HT1080 (cell line): ENCODE measurements at regions not wholly inside any gene's neighbourhood (a gene's known extent, or its start where the extent isn't known, plus 50 kb on each side); places are given as distances from the start of the nearest gene placed in this dataset.
A peak's percentile ranks its signal among the peaks of the same experiment; 100 is the strongest.

Experiments
- DNase-seq: peaks from one replicate; pipeline ENCODE4 v3.0.0-alpha.2; 2015; ENCODE audit warnings: low read depth

GRCh38 chr14:97912217-97912616, 1115.0 kb downstream of the VRK1 start:
- no peak for DNase-seq

GRCh38 chr14:97916100-97916499, 1118.9 kb downstream of the VRK1 start:
- DNase-seq, result no peak

DNA sequence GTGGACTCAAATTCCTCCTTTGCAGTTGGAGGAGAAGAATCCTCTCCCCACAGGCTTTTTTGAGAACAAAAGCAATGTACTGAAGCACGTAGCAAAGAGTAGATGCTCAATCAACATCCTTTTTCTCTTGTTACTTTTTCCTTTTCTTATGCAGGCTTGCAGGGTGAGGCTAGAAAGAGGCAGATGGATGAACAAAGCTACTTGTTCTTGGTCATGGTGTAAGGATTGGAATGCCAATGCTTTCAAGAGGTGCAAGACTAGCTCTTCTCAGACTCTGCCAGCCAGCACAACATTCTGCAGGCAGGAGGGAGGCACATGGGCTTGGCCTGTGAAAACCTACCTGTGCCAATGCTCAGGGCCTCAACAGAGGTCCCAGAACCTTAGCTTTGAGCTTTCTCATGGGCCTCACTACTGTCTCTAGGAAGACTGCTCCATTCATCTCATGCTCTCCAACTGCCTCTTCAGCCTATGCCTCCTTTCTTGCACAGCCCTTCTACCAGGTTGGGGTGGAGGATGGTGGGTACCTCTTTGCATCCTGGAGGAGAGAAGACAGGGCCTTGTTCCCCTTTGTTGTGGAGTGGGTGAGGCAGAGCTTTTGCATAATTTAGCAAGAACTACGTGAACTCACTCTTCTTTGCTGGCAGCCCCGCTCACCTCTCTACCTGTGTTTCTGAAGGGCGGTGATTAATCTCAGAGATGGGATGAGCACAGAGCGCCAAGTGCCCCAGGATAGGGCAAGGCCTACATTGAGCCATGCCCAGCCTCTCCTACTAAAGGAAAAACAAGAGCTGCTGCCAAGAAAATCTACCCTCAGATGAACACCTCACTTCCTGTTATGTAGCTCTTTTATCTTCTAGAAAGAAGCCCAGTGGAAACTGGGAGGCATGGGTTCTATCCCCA, 1119.7 kb downstream of the VRK1 start:
- DNase-seq, result no peak

DNA sequence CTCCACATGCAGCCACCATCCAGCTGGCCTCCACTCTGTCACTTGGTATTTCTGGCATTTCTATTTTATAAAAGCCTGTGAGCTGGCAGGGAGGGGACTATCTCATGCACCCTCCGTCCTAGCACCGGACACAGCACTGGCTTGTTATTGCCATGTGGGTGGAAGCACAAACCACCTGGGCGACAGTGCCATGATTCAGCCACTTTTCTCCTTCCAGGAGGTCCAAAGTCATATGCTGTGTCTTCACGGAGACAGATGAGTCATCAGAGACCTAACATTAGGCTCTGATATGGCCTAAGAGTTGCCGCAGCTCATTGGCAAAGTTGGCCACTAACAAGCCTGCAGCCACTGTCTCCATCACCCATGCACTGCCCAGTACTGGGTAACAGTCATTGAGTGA, 1123.0 kb downstream of the VRK1 start:
- peak; percentile 43 for DNase-seq

- DNase-seq, result no peak
Observed at GRCh38 chr14:97921296-97921695, 1124.1 kb downstream of the VRK1 start.

- DNase-seq, result no peak
Observed at GRCh38 chr14:97924922-97925613, 1127.9 kb downstream of the VRK1 start.

- DNase-seq, result peak; percentile 24
Observed at GRCh38 chr14:97930166-97930565, 1133.0 kb downstream of the VRK1 start.

GRCh38 chr14:97931273-97931672, 1134.1 kb downstream of the VRK1 start:
- DNase-seq, result no peak

- no peak for DNase-seq
Observed at GRCh38 chr14:97942921-97943320, 1145.7 kb downstream of the VRK1 start.

GRCh38 chr14:97943619-97944018, 1146.4 kb downstream of the VRK1 start:
- no peak for DNase-seq

DNA sequence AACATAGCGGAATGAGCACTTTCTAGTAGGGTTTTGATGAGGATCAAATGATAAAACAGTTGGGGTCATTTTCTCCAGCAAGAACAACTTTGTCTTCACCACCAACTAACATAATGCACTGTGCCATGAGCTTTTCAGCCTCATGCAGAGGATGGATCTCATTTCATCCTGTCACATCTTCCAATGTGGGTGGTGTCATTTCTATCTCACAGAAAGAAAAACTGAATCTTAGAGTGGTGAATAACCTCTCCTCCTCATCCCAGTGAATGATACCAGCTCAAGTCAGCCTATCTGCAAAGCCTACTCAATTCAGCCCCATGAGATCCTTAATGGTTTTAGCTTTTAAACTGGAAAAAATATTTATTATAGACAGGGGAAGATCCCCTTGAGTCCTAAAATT, 1147.2 kb downstream of the VRK1 start:
- no peak for DNase-seq

GRCh38 chr14:97945631-97946030, 1148.4 kb downstream of the VRK1 start:
- no peak for DNase-seq

GRCh38 chr14:97946240-97946639, 1149.1 kb downstream of the VRK1 start:
- no peak for DNase-seq

- no peak for DNase-seq
Observed at GRCh38 chr14:97946641-97947040, 1149.5 kb downstream of the VRK1 start.

DNA sequence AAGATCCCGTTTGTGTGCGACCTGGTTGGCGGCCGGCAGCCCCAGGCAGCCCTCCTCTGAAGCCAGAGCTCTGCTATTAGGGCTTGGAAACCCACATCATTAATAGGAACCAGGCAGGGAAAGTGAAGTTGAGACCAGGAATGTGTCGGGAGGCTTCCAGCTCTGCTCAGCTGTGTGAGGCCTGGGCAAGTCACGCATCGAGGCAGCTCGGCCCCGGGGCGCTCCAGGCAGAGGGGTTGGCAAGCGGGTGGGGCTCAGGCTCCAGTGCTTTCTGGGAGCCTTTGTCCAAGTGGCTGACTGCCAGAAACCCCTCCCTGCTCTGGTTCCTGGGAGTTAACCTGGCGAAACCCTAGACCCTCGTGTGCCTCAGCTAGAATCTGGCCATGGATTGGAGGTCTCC, 1151.7 kb downstream of the VRK1 start:
- no peak for DNase-seq

DNA sequence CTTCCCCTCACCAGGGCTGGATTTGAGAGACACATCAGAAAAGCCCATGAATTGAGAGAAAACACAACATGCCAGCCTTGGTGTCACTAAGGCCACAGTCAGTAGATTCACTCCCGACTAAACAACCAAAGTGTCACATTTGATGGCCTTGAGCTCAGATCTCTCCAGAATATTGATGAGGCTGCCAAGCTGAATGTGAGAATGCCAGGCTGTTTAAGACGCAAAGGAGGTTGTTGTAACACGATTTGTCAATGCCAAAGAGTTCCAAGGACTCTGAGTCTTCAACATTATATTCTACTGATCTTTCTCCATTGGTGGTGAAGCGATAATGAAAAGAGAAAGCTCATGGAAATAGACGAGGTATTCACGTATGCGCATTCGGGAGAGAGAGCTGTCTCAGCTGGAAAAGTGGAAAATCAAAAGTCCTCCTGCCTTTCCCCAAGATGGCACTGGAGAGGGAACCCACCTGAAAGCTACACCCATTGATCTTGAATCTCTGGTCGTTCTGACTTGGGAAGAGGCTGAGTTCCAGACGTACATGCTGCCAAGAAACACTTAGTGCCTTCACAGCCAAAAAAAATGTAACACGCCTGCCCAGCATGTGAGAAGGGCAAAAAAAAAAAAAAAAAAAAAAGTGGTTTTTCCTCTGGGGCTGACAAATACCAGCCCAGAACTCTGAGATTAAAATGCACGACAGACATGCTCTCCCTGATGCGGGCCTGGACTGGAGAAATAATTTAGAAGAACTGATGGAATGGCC, 1159.6 kb downstream of the VRK1 start:
- DNase-seq, result no peak

DNA sequence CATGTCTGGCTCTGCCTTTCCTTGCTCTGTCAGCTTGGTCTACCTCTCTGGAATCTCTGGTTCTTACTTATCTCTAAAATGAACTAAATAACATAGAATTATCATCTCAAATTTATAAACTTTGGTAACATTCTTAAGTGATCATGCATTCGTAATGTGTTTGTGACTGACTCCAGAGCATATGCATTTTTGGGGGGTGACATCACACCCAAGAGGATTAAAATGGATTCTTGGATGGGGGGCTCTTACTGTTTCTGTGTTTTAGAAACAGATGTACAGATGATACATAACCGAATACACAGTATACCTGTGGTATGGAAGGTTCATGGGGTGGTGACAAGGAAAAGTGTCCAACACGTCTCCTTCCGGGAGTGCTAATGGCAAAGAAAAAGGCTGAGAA, 1162.1 kb downstream of the VRK1 start:
- no peak for DNase-seq

DNA sequence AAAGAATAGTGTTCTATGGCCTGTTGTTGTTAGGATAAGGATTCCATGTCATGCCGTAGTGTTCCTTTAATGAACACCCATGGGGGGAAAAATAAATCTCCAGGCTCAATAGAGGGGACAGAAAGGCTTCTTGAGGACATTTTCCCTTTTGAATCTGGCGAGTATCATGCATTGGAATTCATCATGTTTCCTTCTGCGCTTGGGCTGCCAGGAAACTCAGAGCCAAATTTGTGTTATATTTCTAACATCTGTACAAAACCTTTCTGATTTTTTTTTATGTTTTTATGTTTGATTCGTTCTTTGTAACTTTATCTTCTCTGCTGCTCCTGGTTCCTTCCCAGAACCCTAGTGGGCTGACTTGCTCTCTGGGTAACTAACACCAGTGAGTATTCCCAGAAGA, 1163.3 kb downstream of the VRK1 start:
- no peak for DNase-seq

DNA sequence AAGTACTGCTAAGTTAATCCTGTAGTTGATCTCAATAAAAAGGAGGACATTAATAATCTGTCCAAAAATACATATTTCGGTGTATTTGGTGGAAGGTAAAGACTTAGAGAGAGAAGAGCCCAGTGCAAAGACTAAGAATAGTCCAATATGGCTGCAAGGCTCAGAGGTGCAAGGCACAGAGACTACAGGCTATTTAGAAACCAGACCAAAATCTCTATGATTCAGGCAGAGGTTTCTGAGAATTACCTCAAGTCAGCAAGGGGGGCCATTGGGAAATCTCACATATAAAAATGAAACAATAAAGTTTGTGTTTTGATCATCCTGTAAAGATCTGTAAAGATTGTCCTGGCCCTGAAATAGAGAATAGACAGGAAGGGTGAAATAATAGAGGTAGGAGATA, 1173.0 kb downstream of the VRK1 start:
- DNase-seq, result no peak

- DNase-seq, result no peak
Observed at GRCh38 chr14:97975216-97975615, 1178.0 kb downstream of the VRK1 start.

DNA sequence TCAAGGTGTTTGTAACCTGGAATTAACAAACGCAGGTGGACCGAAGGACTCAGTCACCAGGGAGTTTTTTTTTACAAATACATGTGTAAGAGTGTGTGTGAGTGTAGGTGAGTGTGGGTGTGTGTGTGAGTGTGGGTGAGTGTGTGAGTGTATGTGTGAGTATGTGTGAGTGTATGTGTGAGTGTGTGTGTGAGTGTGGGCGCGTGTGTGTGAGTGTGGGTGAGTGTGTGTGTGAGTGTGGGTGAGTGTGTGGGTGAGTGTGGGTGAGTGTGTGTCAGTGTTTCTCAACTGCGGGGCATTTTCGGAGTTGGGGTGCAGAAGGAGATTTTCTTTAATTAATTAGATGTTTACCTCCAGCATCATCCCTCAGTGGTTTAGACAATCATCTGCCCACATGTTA, 1178.8 kb downstream of the VRK1 start:
- no peak for DNase-seq

DNA sequence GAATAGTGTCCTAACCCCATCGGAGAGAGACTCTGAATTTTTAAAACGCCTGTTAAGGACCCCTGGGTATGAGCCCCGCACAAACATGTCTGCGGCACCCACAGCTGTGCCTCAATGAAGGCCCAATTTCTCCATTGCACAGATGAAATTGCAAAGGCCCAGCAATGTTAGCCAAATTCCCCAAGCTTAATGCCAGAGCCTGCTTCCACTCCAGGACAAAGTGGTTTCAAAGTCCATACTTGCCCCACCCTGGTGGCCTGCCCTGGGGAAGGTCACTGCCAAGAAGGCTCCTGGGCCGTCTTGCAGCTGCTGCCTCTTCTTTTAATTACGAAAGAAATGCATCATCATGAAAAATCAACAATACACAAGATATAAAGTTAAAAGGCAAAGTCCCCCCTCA, 1179.7 kb downstream of the VRK1 start:
- no peak for DNase-seq
